Stimulated activated naive CD8-positive, alpha-beta T cell treated with anti-CD3 and anti-CD28 coated beads, Interleukin-15, Interleukin-2, amounts not matched to agents 100 U/mL and 50 U/mL, for 24 hours (primary cell): ENCODE measurements at regions not wholly inside any gene's neighbourhood (a gene's known extent, or its start where the extent isn't known, plus 50 kb on each side); places are given as distances from the start of the nearest gene placed in this dataset.
A peak's percentile ranks its signal among the peaks of the same experiment; 100 is the strongest.

Source experiments
- ATAC-seq: fragments of 150-1000 bp; cut with Tn5 transposase; one replicate; pipeline ENCODE4 v1.10.0; 2021
- DNase-seq: peaks from one replicate; pipeline ENCODE4 v3.0.0; 2021

DNA sequence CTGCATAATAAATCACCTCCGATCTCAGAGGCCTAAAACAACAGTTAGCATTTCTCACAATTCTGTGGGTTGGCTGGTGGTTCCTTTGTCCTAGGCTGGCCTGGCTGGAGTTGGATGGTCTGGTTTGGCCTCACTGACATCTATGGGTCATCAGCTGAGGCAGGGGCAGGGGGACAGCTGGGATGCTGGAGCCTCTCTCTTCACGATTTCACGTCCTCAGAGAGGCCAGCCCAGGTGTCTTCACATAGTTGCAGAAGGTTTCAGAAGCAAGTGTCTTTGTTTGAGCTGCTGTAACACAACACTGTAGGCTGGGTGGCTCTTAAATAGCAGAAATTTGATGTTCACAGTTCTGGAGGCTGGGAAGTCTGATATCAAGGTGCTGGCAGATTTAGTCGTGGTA, 155.5 kb upstream of the CACNA1E start:
- ATAC-seq (no peak), DNase-seq (no peak)

DNA sequence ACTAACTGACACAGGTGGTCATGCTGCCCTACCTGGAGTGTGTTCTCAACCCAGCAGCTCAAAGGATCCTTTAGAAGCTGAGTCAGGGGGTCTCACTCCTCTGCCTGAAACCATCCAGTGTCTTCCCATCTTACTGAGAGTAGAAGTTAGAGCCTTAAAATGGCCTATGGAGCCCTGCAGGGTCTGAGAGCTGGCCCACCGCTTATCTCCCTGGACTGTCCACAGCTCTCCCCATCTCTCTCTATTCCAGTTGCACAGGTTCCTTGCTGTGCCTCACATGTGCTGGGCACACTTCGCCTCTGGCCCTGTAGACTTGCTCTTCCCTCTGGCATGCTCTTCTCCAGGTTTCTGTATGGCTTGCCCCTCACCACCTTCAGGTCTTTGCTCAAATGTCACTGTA, 148.6 kb upstream of the CACNA1E start:
- no peak for DNase-seq
- ATAC-seq, result no peak

DNA sequence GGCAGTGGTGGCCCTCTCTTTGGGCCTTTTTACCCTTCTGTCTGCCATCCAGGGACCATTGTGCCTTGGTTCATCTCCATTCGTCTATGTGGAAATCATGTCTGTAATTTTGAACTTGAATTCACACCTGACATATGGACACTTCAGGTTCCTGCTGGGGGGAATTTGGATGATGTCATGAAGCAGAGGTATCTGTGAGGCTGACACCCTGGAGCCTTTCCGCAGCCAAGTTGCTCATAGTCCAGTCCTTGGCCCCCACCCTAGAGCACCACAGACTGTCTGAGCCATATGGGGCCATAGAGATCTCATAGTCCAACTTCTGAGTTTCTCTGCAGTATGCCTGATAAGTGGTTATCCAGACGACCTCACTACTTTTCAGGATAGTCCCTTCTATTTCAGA, 147.7 kb upstream of the CACNA1E start:
- ATAC-seq (no peak), DNase-seq (no peak)

DNA sequence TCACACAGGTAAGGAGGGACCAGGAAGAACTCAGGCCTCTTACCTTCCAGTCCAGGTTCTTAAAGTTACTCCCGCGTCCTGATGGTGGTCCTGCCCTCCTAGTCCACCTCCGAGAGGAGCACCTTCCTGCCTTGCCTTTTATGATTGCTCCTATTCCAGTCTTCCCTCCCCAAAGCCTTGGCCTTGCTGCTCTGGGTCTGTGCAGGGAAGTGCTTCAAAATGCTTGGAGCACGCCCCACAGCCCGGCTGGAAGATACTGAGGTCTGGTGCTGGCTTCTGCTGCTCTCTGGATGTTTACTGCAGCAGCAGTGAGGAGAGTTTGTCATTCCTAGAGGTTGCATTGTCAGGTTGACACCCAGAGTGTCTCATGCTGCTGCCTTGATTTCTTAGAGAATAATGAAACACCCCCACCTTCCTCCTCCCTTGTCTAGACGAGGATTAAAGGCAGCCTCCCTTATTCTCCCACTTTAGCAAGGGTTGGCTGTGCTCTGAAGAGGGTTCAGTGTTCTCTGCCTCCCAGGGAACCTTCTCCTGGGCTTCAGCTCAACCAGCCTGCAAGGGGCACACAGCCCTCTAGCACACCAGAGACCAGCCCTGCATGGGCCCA, 142.2 kb upstream of the CACNA1E start:
- ATAC-seq (no peak), DNase-seq (no peak)

DNA sequence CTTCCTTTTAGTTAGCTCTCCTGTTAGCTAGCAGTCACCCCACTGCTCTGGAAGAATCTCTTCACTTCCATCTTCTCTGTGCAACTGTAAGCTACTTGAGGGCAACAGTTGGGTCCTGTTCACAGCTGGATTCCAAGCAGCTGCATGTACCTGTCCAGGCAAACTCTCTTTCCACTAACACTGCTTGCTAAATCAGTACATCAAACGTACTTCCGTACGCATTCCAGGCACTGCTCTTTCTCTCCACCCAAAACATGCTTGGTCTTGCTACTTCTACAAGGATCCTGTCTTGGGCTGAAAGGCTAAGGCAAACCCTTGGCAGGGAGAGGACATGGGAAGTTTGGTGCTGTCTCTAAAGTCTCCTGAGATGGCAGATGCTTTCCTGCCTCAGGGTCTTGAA, 139.2 kb upstream of the CACNA1E start:
- ATAC-seq (no peak), DNase-seq (no peak)

DNA sequence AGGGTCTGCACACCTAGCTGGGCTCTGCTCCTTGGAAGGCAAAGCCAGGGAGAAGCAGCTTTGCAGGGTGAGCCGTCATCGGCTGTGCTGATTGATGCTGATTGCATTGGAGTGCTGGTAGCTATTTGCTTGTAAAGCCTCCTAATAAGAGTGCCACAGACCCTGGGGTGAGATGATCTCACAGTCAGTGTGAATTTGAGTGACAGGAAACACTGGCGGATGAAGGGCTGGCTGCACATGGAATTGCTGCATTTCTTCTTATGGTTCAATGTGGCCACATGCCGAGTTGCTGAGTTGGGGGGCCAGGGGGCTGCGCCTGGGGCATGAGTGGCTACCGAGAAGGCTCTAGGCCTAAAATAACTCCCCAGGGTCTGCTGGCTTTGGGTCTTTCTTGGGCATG, 138.2 kb upstream of the CACNA1E start:
- DNase-seq (no peak), ATAC-seq (no peak)

- peak; percentile 37 for ATAC-seq
- no peak for DNase-seq
Measured at GRCh38 chr1:181347495-181348390, 135.6 kb upstream of the CACNA1E start.

DNA sequence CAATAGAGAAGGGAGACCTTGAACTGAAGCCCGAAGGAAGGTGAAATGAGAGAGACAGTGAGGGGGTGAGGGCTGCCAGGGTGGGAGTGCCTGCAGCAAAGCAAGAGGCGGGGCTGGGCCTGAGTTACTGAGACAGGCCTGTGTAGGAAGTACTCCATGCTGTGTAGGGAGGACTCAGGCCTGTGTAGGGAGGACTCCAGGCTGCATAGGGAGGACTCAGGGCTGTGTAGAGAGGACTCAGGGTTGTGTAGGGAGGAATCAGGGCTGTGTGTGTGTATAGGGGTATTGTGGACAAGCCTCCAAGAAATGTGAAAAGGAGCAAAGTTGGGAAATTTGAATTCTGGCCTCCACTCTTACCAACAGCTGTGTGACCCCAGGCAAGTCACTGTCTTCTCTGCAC, 133.8 kb upstream of the CACNA1E start:
- no peak for ATAC-seq
- no peak for DNase-seq

GRCh38 chr1:181350131-181350530, 133.2 kb upstream of the CACNA1E start:
- ATAC-seq (no peak), DNase-seq (no peak)

DNA sequence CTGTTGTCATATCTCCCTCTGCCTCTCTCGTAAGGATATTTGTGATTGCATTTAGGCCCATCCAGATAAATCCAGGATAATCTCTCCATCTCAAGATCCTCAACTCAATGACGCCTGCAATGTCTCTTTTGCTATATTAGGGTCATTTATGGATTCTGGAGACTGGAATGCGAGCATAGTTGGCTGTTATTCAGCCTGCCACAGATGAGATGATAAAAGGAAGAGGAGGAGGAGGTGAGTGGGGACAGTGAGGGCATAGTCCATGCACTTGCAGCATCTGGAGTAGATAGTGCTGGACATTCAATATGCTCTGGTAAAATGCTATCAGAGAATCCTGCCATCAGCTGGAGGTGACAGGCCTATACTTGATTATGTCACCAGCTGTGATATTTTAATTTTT, 131.6 kb upstream of the CACNA1E start:
- ATAC-seq, result no peak
- no peak for DNase-seq

DNA sequence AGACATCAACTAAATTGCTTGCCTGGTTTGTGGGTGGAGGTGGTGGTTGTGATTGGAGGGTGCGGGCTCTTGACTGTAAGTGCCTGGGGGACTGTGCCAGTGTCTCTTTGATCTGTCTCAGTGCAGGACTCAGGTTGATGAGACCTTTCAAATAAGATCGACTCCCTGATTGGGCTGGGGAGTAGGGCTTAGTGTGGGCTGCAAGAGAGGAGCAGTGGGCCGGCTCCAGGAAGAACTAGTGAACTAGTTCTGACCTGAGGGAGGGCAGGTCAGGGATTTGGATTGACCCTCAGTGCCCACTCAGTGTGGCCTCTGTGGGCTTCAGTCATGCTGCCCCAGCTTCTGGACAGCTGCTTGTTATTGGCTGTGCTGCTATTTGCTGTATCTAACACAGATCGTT, 130.6 kb upstream of the CACNA1E start:
- ATAC-seq (no peak), DNase-seq (no peak)

- DNase-seq, result no peak
- ATAC-seq, result no peak
Measured at GRCh38 chr1:181353526-181353925, 129.8 kb upstream of the CACNA1E start.

- no peak for ATAC-seq
- DNase-seq, result no peak
Measured at GRCh38 chr1:181354865-181355264, 128.5 kb upstream of the CACNA1E start.

DNA sequence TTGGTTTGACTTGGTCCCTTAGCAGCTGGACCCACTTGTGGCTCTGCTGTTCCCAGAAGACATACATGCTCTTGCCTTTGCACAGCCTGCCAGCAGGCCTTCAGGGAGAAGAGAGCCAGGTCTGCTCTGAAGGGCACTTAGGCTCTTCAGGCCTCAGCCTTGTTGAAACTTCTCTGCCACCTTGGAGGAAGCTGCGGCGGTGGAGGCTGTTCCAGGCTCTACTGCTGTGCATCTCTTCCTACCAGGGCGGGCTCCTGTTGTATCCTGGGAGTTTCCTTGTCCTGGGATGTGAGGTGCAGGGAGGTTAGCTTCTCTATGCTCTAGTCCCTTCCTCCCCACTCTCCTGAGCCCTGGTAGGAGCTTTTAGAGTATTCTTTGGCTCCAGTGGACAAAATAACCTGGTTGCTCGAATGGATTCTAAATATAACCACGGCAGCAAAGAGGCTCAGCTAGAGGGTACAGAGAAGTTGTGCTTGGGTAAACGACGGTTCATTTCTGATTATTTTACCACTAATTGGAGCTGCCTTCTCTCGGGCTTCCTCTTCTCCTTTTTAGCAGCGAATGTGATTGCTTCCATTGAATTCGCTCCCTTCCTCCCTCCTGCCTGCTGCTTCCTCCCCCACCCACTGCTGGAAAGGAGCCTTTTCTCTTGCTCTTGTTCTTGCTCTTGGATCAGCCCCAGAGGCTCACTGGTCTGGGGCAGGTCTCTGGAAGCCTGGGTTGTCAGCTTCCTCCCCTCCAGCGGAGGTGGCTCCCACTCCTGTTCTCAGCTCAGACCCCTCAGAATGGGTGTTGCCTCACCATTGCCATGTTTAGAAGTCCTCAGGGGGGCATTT, 126.6 kb upstream of the CACNA1E start:
- no peak for ATAC-seq
- no peak for DNase-seq

DNA sequence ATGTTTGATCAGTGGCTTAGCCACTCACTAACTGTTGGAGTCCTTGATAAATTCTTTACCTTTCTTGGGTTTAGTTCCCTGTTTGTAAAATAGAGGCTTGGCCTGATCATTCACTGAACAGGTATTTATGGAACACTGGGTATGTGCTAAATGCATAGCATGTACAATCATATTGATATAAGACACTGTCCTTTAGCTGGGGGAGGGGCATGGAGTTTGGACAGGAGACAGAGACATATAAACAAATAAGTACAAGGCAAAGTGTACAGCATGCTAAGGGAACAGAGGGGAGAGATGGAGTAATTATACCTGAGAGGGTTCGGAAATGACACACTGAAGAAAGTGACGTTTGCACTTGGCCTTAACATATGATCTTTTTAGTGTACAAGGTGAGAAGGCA, 124.3 kb upstream of the CACNA1E start:
- ATAC-seq (no peak), DNase-seq (no peak)

DNA sequence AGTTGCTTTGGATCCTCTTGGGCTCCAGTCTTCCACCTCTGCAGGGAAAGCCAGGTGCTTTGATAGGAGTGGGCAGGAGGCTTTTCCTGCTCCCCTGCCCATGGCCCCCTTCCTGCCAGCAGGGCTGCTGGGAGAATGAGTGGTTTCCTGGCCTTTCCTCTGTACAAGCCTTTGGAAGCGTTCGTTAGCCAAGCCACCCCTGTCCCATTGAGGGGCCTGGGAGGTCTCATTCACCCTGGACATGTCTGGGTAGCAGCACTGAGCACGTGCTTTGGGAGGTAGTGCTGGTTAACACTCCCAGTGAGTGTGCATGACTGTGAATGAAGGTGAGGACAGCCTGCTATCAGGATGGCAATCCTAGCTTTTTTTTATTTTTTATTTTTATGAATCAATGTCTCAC, 118.5 kb upstream of the CACNA1E start:
- ATAC-seq, result no peak
- no peak for DNase-seq

DNA sequence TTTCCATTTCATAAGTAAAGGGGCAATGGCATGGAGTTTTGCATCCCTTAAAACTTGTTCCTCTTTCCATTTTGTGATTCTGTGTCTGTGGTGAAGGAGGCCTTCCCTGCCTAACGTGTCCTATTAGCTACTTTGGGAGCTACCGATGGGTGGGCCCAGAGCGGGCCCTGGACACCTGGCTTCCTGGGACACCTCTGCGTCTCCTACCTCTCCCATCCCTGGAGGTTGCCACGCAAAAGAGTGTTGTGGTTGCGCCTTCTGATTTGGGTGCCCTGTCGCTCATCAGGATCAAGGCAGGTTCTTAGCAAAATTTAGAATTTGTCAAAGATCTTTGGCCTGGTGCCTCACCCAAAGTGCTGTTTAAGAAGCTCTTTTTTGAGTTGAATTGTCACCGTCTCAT, 116.4 kb upstream of the CACNA1E start:
- ATAC-seq (no peak), DNase-seq (no peak)

GRCh38 chr1:181369416-181369815, 113.9 kb upstream of the CACNA1E start:
- ATAC-seq (no peak), DNase-seq (no peak)

DNA sequence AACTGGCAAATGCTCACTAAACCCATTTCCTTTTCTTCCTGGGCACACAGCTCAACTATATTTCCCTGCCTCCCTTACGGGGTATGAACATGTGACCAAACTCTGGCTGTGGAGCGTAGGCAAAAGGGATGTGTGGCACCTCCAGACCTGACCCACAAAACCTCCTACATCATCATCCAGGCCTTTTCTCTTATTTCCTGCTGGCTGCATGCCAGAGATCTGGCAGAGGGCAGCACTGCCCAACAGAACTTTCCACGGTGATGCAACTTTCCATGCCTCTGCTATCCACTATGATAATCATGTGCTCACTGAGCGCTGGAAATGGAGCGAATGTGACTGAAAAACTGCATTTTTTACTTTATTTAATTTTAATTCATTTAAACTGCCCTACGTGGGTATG, 99.6 kb upstream of the CACNA1E start:
- no peak for ATAC-seq
- DNase-seq, result no peak

DNA sequence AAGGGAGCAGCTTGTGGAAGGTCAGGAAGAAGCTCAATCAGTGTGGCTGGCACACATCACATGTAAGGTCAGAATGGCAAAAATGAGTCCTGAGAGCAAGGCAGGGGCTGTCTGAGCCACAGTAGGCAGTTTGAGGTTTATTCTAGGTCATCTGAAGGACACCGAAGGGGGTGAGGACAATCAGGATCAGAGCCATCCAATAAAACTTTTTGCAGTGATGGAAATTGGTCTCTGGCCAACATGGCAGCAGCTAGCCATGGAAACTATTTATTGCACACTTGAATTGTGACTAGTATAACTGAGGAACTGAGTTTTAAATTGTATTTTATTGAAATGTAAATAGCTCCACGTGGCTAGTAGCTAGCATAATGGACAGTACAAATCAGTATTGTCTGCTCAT, 97.0 kb upstream of the CACNA1E start:
- no peak for ATAC-seq

GRCh38 chr1:181386951-181387350, 96.4 kb upstream of the CACNA1E start:
- DNase-seq (no peak), ATAC-seq (no peak)

More for the DNA sequence above, 97.0 kb upstream of the CACNA1E start:
- DNase-seq, result no peak

GRCh38 chr1:181387702-181388101, 95.6 kb upstream of the CACNA1E start:
- DNase-seq (no peak), ATAC-seq (no peak)
